Mammary epithelial cell (primary cell): ENCODE measurements at regions not wholly inside any gene's neighbourhood (a gene's known extent, or its start where the extent isn't known, plus 50 kb on each side); places are given as distances from the start of the nearest gene placed in this dataset.
"Not testable (repeated sequence)": the region's sequence is repeated elsewhere in the genome, so short reads cannot be mapped to it uniquely, and the experiment has no call there.

ENCODE experiments used
- EZH2 ChIP-seq: IDR thresholded peaks from 2 replicates; pipeline ENCODE4 v1.6.1; 2012; ENCODE audit warnings: low read length, inconsistent platforms, borderline replicate concordance
- TF ChIP-seq, protein P1 (sequence below), 2 donors: IDR thresholded peaks in 1 of 2; conservative IDR thresholded peaks in 1 of 2; 2 replicates each; pipeline ENCODE4 v1.5.1; 2011 to 2012; ENCODE audit warnings: inconsistent platforms in 2 of 2, low read length in 2 of 2, mild to moderate bottlenecking in 2 of 2, control low read depth in 1 of 2, low read depth in 1 of 2; ENCODE audit not compliant: insufficient read depth in 1 of 2; ENCODE audit errors: extremely low read depth in 1 of 2

DNA sequence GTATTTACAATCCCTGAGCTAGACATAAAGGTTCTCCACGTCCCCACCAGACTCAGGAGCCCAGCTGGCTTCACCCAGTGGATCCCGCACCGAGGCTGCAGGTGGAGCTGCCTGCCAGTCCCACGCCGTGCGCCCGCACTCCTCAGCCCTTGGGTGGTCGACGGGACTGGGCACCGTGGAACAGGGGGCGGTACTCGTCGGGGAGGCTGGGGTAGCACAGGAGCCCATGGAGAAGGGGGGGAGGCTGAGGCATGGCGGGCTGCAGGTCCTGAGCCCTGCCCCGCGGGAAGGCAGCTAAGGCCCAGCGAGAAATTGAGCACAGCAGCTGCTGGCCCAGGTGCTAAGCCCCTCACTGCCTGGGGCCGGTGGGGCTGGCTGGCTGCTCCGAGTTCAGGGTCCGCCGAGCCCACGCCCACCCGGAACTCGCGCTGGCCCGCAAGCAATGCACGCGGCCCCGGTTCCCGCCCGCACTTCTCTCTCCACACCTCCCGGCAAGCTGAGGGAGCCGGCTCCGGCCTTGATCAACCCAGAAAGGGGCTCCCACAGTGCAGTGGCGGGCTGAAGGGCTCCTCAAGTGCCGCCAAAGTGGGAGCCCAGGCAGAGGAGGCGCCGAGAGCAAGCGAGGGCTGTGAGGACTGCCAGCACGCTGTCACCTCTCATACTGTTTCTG lies 347.4 kb downstream of the UBE2NL start:
- not testable (repeated sequence) for TF ChIP-seq EZH2
- TF ChIP-seq, protein P1, sequence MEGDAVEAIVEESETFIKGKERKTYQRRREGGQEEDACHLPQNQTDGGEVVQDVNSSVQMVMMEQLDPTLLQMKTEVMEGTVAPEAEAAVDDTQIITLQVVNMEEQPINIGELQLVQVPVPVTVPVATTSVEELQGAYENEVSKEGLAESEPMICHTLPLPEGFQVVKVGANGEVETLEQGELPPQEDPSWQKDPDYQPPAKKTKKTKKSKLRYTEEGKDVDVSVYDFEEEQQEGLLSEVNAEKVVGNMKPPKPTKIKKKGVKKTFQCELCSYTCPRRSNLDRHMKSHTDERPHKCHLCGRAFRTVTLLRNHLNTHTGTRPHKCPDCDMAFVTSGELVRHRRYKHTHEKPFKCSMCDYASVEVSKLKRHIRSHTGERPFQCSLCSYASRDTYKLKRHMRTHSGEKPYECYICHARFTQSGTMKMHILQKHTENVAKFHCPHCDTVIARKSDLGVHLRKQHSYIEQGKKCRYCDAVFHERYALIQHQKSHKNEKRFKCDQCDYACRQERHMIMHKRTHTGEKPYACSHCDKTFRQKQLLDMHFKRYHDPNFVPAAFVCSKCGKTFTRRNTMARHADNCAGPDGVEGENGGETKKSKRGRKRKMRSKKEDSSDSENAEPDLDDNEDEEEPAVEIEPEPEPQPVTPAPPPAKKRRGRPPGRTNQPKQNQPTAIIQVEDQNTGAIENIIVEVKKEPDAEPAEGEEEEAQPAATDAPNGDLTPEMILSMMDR (conservative IDR thresholded peaks at IDR 0.05 in 1 of 2, IDR thresholded peaks at IDR 0.05 in 1 of 2; ENCODE audit: extremely low read depth in 1 of 2, insufficient read depth in 1 of 2, low read depth in 1 of 2, low read length in 2 of 2), result not testable (repeated sequence)
